ENCODE measurements at regions not wholly inside any gene's neighbourhood (a gene's known extent, or its start where the extent isn't known, plus 50 kb on each side); places are given as distances from the start of the nearest gene placed in this dataset.

DNA sequence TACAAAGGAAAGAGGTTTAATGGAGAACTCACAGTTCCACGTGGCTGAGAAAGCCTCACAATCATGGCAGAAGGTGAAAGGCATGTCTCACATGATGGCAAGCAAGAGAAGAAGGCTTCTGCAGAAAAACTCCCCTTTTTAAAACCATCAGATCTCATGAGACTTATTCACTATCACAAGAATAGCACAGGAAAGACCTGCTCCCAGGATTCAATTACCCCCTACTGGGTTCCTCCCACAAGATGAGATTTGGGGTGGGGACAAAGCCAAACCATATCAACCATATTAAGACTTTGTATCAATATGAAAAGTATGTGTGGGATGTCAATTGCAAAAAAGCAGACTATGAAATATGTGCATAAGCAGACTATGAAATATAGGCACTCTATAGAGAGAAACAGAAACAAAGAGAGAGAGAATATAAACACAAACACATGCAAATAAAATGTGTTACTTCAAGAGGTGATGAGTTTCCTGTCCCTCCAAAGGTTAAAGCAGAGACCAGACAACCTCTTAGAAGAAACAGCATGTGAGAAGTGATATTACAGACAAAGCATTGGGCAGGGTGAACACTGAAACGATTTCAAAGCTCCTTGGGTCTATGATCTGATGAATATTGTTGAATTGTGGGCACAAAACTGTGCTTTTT lies 151.2 kb upstream of the KRR1 start (continued):
- TF ChIP-seq, protein P1, sequence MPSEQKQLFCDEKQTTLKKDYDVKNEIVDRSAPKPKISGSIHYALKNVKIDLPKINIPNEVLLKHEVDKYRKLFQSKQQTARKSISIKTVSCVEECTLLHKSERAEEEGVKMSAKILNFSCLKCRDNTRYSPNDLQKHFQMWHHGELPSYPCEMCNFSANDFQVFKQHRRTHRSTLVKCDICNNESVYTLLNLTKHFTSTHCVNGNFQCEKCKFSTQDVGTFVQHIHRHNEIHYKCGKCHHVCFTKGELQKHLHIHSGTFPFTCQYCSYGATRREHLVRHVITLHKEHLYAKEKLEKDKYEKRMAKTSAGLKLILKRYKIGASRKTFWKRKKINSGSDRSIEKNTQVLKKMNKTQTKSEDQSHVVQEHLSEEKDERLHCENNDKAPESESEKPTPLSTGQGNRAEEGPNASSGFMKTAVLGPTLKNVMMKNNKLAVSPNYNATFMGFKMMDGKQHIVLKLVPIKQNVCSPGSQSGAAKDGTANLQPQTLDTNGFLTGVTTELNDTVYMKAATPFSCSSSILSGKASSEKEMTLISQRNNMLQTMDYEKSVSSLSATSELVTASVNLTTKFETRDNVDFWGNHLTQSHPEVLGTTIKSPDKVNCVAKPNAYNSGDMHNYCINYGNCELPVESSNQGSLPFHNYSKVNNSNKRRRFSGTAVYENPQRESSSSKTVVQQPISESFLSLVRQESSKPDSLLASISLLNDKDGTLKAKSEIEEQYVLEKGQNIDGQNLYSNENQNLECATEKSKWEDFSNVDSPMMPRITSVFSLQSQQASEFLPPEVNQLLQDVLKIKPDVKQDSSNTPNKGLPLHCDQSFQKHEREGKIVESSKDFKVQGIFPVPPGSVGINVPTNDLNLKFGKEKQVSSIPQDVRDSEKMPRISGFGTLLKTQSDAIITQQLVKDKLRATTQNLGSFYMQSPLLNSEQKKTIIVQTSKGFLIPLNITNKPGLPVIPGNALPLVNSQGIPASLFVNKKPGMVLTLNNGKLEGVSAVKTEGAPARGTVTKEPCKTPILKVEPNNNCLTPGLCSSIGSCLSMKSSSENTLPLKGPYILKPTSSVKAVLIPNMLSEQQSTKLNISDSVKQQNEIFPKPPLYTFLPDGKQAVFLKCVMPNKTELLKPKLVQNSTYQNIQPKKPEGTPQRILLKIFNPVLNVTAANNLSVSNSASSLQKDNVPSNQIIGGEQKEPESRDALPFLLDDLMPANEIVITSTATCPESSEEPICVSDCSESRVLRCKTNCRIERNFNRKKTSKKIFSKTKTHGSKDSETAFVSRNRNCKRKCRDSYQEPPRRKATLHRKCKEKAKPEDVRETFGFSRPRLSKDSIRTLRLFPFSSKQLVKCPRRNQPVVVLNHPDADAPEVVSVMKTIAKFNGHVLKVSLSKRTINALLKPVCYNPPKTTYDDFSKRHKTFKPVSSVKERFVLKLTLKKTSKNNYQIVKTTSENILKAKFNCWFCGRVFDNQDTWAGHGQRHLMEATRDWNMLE (tag by site-specific recombination; conservative IDR thresholded peaks at IDR 0.05; ENCODE audit: low read depth): no peak
- TF ChIP-seq ZNF175 (tag by site-specific recombination; IDR thresholded peaks at IDR 0.05) (no peak), ZNF530 (tag by site-specific recombination; IDR thresholded peaks at IDR 0.05; ENCODE audit: low read depth) (no peak)

DNA sequence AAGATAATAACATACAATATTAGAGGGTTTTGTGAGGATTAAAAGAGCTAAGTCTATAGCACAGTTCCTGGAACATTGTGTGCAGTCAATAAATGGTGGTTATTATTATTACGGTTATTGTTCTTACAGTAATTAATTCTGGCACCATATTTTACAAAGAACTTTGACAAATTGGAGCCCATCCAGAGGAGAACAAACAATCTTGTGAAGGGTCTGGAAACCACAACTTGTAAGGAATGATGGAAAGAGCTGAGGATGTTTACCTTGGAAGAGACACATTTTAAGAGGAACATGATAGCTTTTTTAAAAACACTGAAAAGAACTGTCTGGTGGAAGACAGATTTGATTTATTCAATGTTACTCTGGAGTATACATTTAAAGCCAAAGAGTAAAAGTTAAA lies 150.5 kb upstream of the KRR1 start:
- TF ChIP-seq ZNF623 (tag by site-specific recombination; IDR thresholded peaks at IDR 0.05): no peak
- TF ChIP-seq, protein P2, sequence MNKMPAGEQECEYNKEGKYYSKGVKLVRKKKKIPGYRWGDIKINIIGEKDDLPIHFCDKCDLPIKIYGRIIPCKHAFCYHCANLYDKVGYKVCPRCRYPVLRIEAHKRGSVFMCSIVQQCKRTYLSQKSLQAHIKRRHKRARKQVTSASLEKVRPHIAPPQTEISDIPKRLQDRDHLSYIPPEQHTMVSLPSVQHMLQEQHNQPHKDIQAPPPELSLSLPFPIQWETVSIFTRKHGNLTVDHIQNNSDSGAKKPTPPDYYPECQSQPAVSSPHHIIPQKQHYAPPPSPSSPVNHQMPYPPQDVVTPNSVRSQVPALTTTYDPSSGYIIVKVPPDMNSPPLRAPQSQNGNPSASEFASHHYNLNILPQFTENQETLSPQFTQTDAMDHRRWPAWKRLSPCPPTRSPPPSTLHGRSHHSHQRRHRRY (tag by site-specific recombination; IDR thresholded peaks at IDR 0.05): no peak
- Histone ChIP-seq H3K9me3 (ENCODE audit: control insufficient read depth, insufficient read depth, low read depth, low read length) (no peaks in the 10 kb centered on the region), H3K4me1 (ENCODE audit: control insufficient read depth, insufficient read depth, low read length) (peaks cover 12% of the 10 kb centered on the region), H3K4me3 (ENCODE audit: low read depth, low read length) (no peak overlapping the region), H3K36me3 (ENCODE audit: control insufficient read depth in 2 of 2, insufficient read depth in 1 of 2, low read length in 2 of 2) (no peaks in the 10 kb centered on the region), H3K27ac (ENCODE audit: extremely low read depth, low read depth, low read length) (no peak overlapping the region)
- ChIA-PET CTCF (no interaction called here), POLR2A (no interaction called here)

DNA sequence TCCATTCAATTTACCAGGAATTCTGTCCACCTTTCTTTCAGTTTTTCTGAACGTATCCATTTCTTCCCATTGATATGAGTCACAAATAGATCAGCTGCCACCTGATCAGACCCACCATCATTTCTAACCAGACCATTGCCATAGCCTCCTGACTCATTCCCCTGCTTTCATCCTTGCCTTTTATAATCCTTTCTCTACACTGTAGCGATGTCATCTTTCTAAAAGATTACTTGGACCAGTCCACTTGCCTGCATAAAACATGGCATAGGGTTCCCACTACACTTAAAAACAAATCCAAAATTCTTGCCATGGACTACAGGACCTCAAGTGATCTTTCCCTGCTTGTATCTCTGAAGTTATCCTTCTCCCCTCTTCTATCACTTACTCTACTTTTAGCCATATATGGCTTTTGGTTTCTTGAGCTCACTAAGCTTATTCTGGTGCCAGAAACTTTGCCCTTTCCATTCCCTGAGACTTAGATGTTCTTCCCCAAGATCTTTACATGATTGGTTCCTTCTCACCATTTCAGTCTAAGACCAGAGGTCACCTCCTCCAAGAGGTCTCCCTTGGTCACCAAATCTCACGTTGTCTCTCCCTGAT lies 149.5 kb upstream of the KRR1 start:
- CTCF ChIA-PET: no interaction called here
- H3K4me1 ChIP-seq (ENCODE audit: control insufficient read depth, insufficient read depth, low read length): peaks cover 12% of the 10 kb centered on the region
- H3K36me3 ChIP-seq (ENCODE audit: control insufficient read depth in 2 of 2, insufficient read depth in 1 of 2, low read length in 2 of 2): no peaks in the 10 kb centered on the region
- no peaks in the 10 kb centered on the region for H3K9me3 ChIP-seq (ENCODE audit: control insufficient read depth, insufficient read depth, low read depth, low read length)
- no peak overlapping the region for H3K27ac ChIP-seq (ENCODE audit: extremely low read depth, low read depth, low read length)
- POLR2A ChIA-PET: no interaction called here
- no peak overlapping the region for H3K4me3 ChIP-seq (ENCODE audit: low read depth, low read length)
- TF ChIP-seq ZNF184 (tag by site-specific recombination; IDR thresholded peaks at IDR 0.05): 0 out of 2 replicates have a peak, but pooled peaks have one; percentile 21
- TF ChIP-seq SP3 (tag by site-specific recombination; IDR thresholded peaks at IDR 0.05): peak; percentile 17; the same call in 1 of the 2 replicates
- TF ChIP-seq, protein P3, sequence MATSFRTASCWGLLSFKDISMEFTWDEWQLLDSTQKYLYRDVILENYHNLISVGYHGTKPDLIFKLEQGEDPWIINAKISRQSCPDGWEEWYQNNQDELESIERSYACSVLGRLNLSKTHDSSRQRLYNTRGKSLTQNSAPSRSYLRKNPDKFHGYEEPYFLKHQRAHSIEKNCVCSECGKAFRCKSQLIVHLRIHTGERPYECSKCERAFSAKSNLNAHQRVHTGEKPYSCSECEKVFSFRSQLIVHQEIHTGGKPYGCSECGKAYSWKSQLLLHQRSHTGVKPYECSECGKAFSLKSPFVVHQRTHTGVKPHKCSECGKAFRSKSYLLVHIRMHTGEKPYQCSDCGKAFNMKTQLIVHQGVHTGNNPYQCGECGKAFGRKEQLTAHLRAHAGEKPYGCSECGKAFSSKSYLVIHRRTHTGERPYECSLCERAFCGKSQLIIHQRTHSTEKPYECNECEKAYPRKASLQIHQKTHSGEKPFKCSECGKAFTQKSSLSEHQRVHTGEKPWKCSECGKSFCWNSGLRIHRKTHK (tag by site-specific recombination; IDR thresholded peaks at IDR 0.05): no peak
- TF ChIP-seq ZNF16 (tag by site-specific recombination; IDR thresholded peaks at IDR 0.05; ENCODE audit: low read depth): no peak
- TF ChIP-seq ZNF530 (tag by site-specific recombination; IDR thresholded peaks at IDR 0.05; ENCODE audit: low read depth): peak; percentile 69; the same call in 1 of the 2 replicates
- TF ChIP-seq, protein P4, sequence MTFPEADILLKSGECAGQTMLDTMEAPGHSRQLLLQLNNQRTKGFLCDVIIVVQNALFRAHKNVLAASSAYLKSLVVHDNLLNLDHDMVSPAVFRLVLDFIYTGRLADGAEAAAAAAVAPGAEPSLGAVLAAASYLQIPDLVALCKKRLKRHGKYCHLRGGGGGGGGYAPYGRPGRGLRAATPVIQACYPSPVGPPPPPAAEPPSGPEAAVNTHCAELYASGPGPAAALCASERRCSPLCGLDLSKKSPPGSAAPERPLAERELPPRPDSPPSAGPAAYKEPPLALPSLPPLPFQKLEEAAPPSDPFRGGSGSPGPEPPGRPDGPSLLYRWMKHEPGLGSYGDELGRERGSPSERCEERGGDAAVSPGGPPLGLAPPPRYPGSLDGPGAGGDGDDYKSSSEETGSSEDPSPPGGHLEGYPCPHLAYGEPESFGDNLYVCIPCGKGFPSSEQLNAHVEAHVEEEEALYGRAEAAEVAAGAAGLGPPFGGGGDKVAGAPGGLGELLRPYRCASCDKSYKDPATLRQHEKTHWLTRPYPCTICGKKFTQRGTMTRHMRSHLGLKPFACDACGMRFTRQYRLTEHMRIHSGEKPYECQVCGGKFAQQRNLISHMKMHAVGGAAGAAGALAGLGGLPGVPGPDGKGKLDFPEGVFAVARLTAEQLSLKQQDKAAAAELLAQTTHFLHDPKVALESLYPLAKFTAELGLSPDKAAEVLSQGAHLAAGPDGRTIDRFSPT (tag by site-specific recombination; IDR thresholded peaks at IDR 0.05): peak; percentile 42; the same call in 1 of the 2 replicates
- TF ChIP-seq, protein P5, sequence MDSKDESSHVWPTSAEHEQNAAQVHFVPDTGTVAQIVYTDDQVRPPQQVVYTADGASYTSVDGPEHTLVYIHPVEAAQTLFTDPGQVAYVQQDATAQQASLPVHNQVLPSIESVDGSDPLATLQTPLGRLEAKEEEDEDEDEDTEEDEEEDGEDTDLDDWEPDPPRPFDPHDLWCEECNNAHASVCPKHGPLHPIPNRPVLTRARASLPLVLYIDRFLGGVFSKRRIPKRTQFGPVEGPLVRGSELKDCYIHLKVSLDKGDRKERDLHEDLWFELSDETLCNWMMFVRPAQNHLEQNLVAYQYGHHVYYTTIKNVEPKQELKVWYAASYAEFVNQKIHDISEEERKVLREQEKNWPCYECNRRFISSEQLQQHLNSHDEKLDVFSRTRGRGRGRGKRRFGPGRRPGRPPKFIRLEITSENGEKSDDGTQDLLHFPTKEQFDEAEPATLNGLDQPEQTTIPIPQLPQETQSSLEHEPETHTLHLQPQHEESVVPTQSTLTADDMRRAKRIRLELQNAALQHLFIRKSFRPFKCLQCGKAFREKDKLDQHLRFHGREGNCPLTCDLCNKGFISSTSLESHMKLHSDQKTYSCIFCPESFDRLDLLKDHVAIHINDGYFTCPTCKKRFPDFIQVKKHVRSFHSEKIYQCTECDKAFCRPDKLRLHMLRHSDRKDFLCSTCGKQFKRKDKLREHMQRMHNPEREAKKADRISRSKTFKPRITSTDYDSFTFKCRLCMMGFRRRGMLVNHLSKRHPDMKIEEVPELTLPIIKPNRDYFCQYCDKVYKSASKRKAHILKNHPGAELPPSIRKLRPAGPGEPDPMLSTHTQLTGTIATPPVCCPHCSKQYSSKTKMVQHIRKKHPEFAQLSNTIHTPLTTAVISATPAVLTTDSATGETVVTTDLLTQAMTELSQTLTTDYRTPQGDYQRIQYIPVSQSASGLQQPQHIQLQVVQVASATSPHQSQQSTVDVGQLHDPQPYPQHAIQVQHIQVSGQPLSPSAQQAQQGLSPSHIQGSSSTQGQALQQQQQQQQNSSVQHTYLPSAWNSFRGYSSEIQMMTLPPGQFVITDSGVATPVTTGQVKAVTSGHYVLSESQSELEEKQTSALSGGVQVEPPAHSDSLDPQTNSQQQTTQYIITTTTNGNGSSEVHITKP (tag by site-specific recombination; IDR thresholded peaks at IDR 0.05): peak; percentile 92
- TF ChIP-seq ZNF335 (tag by site-specific recombination; conservative IDR thresholded peaks at IDR 0.05): peak; percentile 58; the same call in 1 of the 2 replicates
- TF ChIP-seq ZNF175 (tag by site-specific recombination; IDR thresholded peaks at IDR 0.05): no peak
- TF ChIP-seq, protein P6, sequence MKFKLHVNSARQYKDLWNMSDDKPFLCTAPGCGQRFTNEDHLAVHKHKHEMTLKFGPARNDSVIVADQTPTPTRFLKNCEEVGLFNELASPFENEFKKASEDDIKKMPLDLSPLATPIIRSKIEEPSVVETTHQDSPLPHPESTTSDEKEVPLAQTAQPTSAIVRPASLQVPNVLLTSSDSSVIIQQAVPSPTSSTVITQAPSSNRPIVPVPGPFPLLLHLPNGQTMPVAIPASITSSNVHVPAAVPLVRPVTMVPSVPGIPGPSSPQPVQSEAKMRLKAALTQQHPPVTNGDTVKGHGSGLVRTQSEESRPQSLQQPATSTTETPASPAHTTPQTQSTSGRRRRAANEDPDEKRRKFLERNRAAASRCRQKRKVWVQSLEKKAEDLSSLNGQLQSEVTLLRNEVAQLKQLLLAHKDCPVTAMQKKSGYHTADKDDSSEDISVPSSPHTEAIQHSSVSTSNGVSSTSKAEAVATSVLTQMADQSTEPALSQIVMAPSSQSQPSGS (tag by site-specific recombination; IDR thresholded peaks at IDR 0.05; ENCODE audit: low read depth): peak; percentile 54
- TF ChIP-seq ZNF555 (tag by site-specific recombination; conservative IDR thresholded peaks at IDR 0.05): no peak
